GM21825 (cell line): ENCODE measurements at regions not wholly inside any gene's neighbourhood (a gene's known extent, or its start where the extent isn't known, plus 50 kb on each side); places are given as distances from the start of the nearest gene placed in this dataset.
"Not testable (repeated sequence)": the region's sequence is repeated elsewhere in the genome, so short reads cannot be mapped to it uniquely, and the experiment has no call there.

ENCODE experiments used
- ATAC-seq: cut with Tn5 transposase; IDR thresholded peaks from one replicate; pipeline ENCODE4 v1.9.1; 2021; ENCODE audit warnings: mild to moderate bottlenecking, moderate library complexity; ENCODE audit not compliant: unreplicated experiment

GRCh38 chr4:138861135-138861534 lies 154.4 kb upstream of the NOCT start:
- ATAC-seq = no peak

- ATAC-seq = not testable (repeated sequence)
Observed at GRCh38 chr4:138860357-138860756, 155.2 kb upstream of the NOCT start.

GRCh38 chr4:138859254-138859653 lies 156.3 kb upstream of the NOCT start:
- no peak for ATAC-seq

- no peak for ATAC-seq
Observed at GRCh38 chr4:138858419-138858818, 157.2 kb upstream of the NOCT start.

- ATAC-seq = no peak
Observed at GRCh38 chr4:138857416-138857815, 158.2 kb upstream of the NOCT start.

- no peak for ATAC-seq
Observed at GRCh38 chr4:138852681-138853080, 162.9 kb upstream of the NOCT start.

GRCh38 chr4:138851391-138852335 lies 163.9 kb upstream of the NOCT start:
- ATAC-seq = no peak

- ATAC-seq = no peak
Observed at GRCh38 chr4:138845664-138846063, 169.9 kb upstream of the NOCT start.

GRCh38 chr4:138845054-138845453 lies 170.5 kb upstream of the NOCT start:
- no peak for ATAC-seq

- ATAC-seq = no peak
Observed at GRCh38 chr4:138843616-138844015, 172.0 kb upstream of the NOCT start.

- ATAC-seq = no peak
Observed at GRCh38 chr4:138841343-138841742, 174.2 kb upstream of the NOCT start.

GRCh38 chr4:138838251-138838650 lies 177.3 kb upstream of the NOCT start:
- no peak for ATAC-seq

GRCh38 chr4:138835832-138836533 lies 179.6 kb upstream of the NOCT start:
- ATAC-seq = no peak

GRCh38 chr4:138833974-138834373 lies 181.6 kb upstream of the NOCT start:
- peak; percentile 73 for ATAC-seq

GRCh38 chr4:138832563-138832962 lies 183.0 kb upstream of the NOCT start:
- no peak for ATAC-seq

- ATAC-seq = no peak
Observed at GRCh38 chr4:138831948-138832347, 183.6 kb upstream of the NOCT start.

GRCh38 chr4:138828926-138829325 lies 186.7 kb upstream of the NOCT start:
- ATAC-seq = no peak

GRCh38 chr4:138826754-138827153 lies 188.8 kb upstream of the NOCT start:
- ATAC-seq = no peak

GRCh38 chr4:138826322-138826721 lies 189.3 kb upstream of the NOCT start:
- ATAC-seq = no peak

- no peak for ATAC-seq
Observed at GRCh38 chr4:138821331-138821730, 194.2 kb upstream of the NOCT start.

- no peak for ATAC-seq
Observed at GRCh38 chr4:138816875-138817274, 198.7 kb upstream of the NOCT start.

- no peak for ATAC-seq
Observed at GRCh38 chr4:138815811-138816210, 199.8 kb upstream of the NOCT start.
